ENCODE measurements at regions not wholly inside any gene's neighbourhood (a gene's known extent, or its start where the extent isn't known, plus 50 kb on each side); places are given as distances from the start of the nearest gene placed in this dataset.

- TF ChIP-seq CTCF (IDR thresholded peaks at IDR 0.05; ENCODE audit: insufficient read depth, low read depth, low read length) (no peak), EZH2 (IDR thresholded peaks at IDR 0.05; ENCODE audit: insufficient read depth, low read length) (no peak)
Measured at GRCh38 chr18:43625582-43625981, 348.3 kb upstream of the SYT4 start.
